Liver (tissue), 3 donors: ENCODE measurements at regions not wholly inside any gene's neighbourhood (a gene's known extent, or its start where the extent isn't known, plus 50 kb on each side); places are given as distances from the start of the nearest gene placed in this dataset.

Experiments
- EGR1 ChIP-seq, 2 donors: IDR thresholded peaks; 2 replicates each; pipeline ENCODE4 v1.6.1; 2016 to 2018; ENCODE audit warnings: antibody characterized with exemption in 2 of 2, low read depth in 2 of 2
- FOXA2 ChIP-seq: IDR thresholded peaks from 2 replicates; pipeline ENCODE4 v1.6.1; 2016; ENCODE audit warnings: antibody characterized with exemption
- RAD21 ChIP-seq, 2 donors: IDR thresholded peaks; 2 replicates each; pipeline ENCODE4 v1.6.1; 2016; ENCODE audit warnings: antibody characterized with exemption in 2 of 2, mild to moderate bottlenecking in 2 of 2
- TAF1 ChIP-seq: conservative IDR thresholded peaks from 2 replicates; pipeline ENCODE4 v1.6.1; 2016; ENCODE audit warnings: antibody characterized with exemption, mild to moderate bottlenecking
- YY1 ChIP-seq: IDR thresholded peaks from 2 replicates; pipeline ENCODE4 v1.6.1; 2016; ENCODE audit warnings: antibody characterized with exemption, mild to moderate bottlenecking
- TF ChIP-seq, protein P1 (sequence below): IDR thresholded peaks from 2 replicates; pipeline ENCODE4 v1.6.1; 2016; ENCODE audit warnings: antibody characterized with exemption
- TF ChIP-seq, protein P2 (sequence below): fragments of 150-350 bp; IDR thresholded peaks from 2 replicates; pipeline ENCODE4 v1.5.1; 2017; ENCODE audit warnings: improper control_type of control experiment, low read depth, low read length; ENCODE audit not compliant: missing input control
- TF ChIP-seq, protein P3 (sequence below): IDR thresholded peaks from 2 replicates; pipeline ENCODE4 v1.6.1; 2016; ENCODE audit warnings: antibody characterized with exemption, mild to moderate bottlenecking
- donor health status: healthy.
- donor health status: healthy.

DNA sequence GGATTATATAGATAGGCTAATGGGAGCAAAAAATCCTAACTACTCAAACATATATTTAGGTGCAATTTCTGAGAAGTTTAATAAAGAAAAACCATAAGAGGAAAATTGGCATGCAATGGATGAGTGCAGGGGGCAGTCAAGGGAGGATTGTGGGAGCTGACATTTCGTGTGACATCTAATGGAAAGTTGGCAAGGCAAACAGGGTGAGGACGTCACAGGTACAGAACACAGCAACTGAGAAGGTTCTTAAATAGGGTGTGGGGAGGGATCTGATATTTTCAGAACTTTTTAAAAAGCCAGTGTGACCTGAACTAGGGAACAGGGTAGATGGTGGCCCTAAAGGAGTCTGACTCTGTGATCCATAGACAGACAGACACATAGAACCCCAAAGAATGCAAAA lies 194.9 kb upstream of the GLI3 start:
- TF ChIP-seq, protein P1, sequence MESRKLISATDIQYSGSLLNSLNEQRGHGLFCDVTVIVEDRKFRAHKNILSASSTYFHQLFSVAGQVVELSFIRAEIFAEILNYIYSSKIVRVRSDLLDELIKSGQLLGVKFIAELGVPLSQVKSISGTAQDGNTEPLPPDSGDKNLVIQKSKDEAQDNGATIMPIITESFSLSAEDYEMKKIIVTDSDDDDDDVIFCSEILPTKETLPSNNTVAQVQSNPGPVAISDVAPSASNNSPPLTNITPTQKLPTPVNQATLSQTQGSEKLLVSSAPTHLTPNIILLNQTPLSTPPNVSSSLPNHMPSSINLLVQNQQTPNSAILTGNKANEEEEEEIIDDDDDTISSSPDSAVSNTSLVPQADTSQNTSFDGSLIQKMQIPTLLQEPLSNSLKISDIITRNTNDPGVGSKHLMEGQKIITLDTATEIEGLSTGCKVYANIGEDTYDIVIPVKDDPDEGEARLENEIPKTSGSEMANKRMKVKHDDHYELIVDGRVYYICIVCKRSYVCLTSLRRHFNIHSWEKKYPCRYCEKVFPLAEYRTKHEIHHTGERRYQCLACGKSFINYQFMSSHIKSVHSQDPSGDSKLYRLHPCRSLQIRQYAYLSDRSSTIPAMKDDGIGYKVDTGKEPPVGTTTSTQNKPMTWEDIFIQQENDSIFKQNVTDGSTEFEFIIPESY, result no peak
- TF ChIP-seq, protein P2, sequence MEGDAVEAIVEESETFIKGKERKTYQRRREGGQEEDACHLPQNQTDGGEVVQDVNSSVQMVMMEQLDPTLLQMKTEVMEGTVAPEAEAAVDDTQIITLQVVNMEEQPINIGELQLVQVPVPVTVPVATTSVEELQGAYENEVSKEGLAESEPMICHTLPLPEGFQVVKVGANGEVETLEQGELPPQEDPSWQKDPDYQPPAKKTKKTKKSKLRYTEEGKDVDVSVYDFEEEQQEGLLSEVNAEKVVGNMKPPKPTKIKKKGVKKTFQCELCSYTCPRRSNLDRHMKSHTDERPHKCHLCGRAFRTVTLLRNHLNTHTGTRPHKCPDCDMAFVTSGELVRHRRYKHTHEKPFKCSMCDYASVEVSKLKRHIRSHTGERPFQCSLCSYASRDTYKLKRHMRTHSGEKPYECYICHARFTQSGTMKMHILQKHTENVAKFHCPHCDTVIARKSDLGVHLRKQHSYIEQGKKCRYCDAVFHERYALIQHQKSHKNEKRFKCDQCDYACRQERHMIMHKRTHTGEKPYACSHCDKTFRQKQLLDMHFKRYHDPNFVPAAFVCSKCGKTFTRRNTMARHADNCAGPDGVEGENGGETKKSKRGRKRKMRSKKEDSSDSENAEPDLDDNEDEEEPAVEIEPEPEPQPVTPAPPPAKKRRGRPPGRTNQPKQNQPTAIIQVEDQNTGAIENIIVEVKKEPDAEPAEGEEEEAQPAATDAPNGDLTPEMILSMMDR, result no peak
- no peak for TF ChIP-seq EGR1 (IDR thresholded peaks at IDR 0.05; ENCODE audit: low read depth in 2 of 2)
- TF ChIP-seq FOXA2, result no peak
- TF ChIP-seq TAF1, result no peak
- no peak for TF ChIP-seq YY1
- TF ChIP-seq, protein P3, sequence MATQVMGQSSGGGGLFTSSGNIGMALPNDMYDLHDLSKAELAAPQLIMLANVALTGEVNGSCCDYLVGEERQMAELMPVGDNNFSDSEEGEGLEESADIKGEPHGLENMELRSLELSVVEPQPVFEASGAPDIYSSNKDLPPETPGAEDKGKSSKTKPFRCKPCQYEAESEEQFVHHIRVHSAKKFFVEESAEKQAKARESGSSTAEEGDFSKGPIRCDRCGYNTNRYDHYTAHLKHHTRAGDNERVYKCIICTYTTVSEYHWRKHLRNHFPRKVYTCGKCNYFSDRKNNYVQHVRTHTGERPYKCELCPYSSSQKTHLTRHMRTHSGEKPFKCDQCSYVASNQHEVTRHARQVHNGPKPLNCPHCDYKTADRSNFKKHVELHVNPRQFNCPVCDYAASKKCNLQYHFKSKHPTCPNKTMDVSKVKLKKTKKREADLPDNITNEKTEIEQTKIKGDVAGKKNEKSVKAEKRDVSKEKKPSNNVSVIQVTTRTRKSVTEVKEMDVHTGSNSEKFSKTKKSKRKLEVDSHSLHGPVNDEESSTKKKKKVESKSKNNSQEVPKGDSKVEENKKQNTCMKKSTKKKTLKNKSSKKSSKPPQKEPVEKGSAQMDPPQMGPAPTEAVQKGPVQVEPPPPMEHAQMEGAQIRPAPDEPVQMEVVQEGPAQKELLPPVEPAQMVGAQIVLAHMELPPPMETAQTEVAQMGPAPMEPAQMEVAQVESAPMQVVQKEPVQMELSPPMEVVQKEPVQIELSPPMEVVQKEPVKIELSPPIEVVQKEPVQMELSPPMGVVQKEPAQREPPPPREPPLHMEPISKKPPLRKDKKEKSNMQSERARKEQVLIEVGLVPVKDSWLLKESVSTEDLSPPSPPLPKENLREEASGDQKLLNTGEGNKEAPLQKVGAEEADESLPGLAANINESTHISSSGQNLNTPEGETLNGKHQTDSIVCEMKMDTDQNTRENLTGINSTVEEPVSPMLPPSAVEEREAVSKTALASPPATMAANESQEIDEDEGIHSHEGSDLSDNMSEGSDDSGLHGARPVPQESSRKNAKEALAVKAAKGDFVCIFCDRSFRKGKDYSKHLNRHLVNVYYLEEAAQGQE, result no peak
- no peak for TF ChIP-seq RAD21 (IDR thresholded peaks at IDR 0.05)
